HT-29 (cell line): ENCODE measurements at regions not wholly inside any gene's neighbourhood (a gene's known extent, or its start where the extent isn't known, plus 50 kb on each side); places are given as distances from the start of the nearest gene placed in this dataset. TPM values are rescaled to one million over a fixed set of nuclear protein-coding genes. Genes with fewer than 3 reads are reported as not detected.

Experiments used
- DNase-seq: peaks from one replicate; pipeline ENCODE4 v3.0.0-alpha.2; 2015; ENCODE audit warnings: low spot score
- small RNA-seq: library from RNA; depleted of rRNA; stranded (forward); fragments of <200 nt; gene quantifications from one replicate; pipeline ENCODE3, GENCODE V24; 2014

- no peak for DNase-seq
Observed at GRCh38 chr19:34109596-34109995, 62.7 kb upstream of the LSM14A start.

- DNase-seq = no peak
Observed at GRCh38 chr19:34118879-34119748, 53.2 kb upstream of the LSM14A start.

GRCh38 chr19:34120141-34120540 lies 52.2 kb upstream of the LSM14A start:
- DNase-seq = no peak

DNA sequence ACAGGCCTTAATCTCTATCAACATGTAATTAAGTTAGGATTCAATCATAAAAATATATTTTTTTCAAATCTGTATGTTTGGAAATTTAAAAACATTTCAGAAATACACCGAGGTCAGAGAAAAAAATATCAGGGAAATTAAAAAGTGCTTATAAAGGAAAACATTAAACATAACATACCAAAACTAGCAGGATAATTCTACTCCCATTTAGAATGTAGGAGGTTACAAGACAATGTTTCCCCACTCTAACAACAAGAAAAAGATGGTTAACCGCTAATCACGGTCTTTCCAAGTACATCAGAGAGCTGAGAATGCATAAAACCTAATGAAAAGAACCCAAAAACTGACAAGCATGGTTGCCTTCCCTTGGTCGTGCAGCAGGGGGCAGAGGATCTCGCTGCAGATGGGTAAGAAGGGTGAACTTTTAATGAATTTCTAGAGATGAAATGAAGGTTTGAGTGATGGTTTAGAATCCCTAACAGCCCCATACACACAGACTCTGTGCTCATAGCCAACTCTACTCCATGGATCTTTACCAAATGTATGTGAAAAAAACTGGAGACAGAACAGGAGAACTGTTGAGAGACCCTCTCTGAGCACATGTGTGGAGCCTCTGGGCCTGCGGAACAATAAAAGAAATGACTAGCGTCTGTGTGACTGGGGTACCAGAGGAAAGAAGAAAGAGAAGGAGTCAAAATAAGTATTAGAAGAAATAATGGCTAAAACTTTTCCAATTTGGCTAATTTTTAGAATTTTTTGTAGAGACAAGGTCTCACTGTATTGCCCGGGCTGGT lies 51.3 kb upstream of the LSM14A start:
- DNase-seq = peak; percentile 62

Small RNAs in the stretch of these regions (small RNA-seq; reads per million reads assigned to genes)
- gene RN7SL150P = not detected
- gene RPS4XP23 = not detected
